GM23248 (cell line): ENCODE measurements at regions not wholly inside any gene's neighbourhood (a gene's known extent, or its start where the extent isn't known, plus 50 kb on each side); places are given as distances from the start of the nearest gene placed in this dataset.

Experiments
- EZH2 ChIP-seq: fragments of 200-600 bp; sonication (generic); IDR thresholded peaks from 2 replicates; pipeline ENCODE4 v1.6.1; 2018; ENCODE audit warnings: antibody characterized with exemption, mild to moderate bottlenecking; ENCODE audit not compliant: insufficient read depth, poor library complexity, severe bottlenecking
- EZH2phosphoT487 ChIP-seq: fragments of 200-600 bp; sonication (generic); IDR thresholded peaks from 2 replicates; pipeline ENCODE4 v1.6.1; 2018; ENCODE audit warnings: antibody characterized with exemption, moderate library complexity, mild to moderate bottlenecking, low read depth; ENCODE audit not compliant: insufficient read depth

- no peak for TF ChIP-seq EZH2phosphoT487
- no peak for TF ChIP-seq EZH2
Measured at GRCh38 chr19:31759359-31759758, 410.1 kb upstream of the TSHZ3 start.
